Neuronal stem cell (in vitro differentiated cells): ENCODE measurements at regions not wholly inside any gene's neighbourhood (a gene's known extent, or its start where the extent isn't known, plus 50 kb on each side); places are given as distances from the start of the nearest gene placed in this dataset.

ENCODE experiments used
- DNase-seq: peaks from one replicate; pipeline ENCODE4 v3.0.0-alpha.2; 2013; ENCODE audit warnings: low spot score
- H2AFZ ChIP-seq: one replicate; pipeline ENCODE4 v1.6.1; 2013; ENCODE audit warnings: mild to moderate bottlenecking, low read length, inconsistent platforms
- H2AK5ac ChIP-seq: 2 replicates; pipeline ENCODE4 v1.6.1; 2013; ENCODE audit warnings: low read depth, mild to moderate bottlenecking, inconsistent platforms, low read length, moderate library complexity, mixed read lengths
- H2BK120ac ChIP-seq: 2 replicates; pipeline ENCODE4 v1.6.1; 2013; ENCODE audit warnings: low read depth, mild to moderate bottlenecking, inconsistent platforms, low read length, moderate library complexity, mixed read lengths
- H2BK12ac ChIP-seq: one replicate; pipeline ENCODE4 v1.6.1; 2013; ENCODE audit warnings: low read length, inconsistent platforms
- H2BK15ac ChIP-seq: 2 replicates; pipeline ENCODE4 v1.6.1; 2013; ENCODE audit warnings: mild to moderate bottlenecking, low read length, inconsistent platforms, mixed read lengths
- H2BK5ac ChIP-seq: one replicate; pipeline ENCODE4 v1.6.1; 2013; ENCODE audit warnings: inconsistent platforms, mild to moderate bottlenecking, low read length, moderate library complexity
- H3K14ac ChIP-seq: one replicate; pipeline ENCODE4 v1.6.1; 2013; ENCODE audit warnings: low read length, inconsistent platforms
- H3K18ac ChIP-seq: 2 replicates; pipeline ENCODE4 v1.6.1; 2013; ENCODE audit warnings: low read length, inconsistent platforms
- H3K23ac ChIP-seq: 2 replicates; pipeline ENCODE4 v1.6.1; 2013; ENCODE audit warnings: low read depth, mild to moderate bottlenecking, mixed read lengths, low read length, inconsistent platforms; ENCODE audit not compliant: poor library complexity
- H3K27ac ChIP-seq: replicated peaks from 3 replicates; pipeline ENCODE4 v1.5.1; 2013; ENCODE audit warnings: low read length, inconsistent platforms
- H3K27me3 ChIP-seq, 3 experiments: 2 replicates each; pipeline ENCODE4 v1.6.1; 2013; ENCODE audit warnings: low read length in 3 of 3, mild to moderate bottlenecking in 2 of 3, inconsistent platforms in 1 of 3, low read depth in 1 of 3, mixed read lengths in 1 of 3, moderate library complexity in 1 of 3; ENCODE audit not compliant: control insufficient read depth in 3 of 3, insufficient read depth in 3 of 3
- H3K36me3 ChIP-seq, 2 donors: replicated peaks in 1 of 2; 2 replicates each; pipeline ENCODE4 v1.6.1; 2013; ENCODE audit warnings: low read length in 2 of 2; ENCODE audit not compliant: control insufficient read depth in 2 of 2, insufficient read depth in 2 of 2
- H3K4ac ChIP-seq: 2 replicates; pipeline ENCODE4 v1.6.1; 2013; ENCODE audit warnings: inconsistent platforms, mild to moderate bottlenecking, low read length, moderate library complexity
- H3K4me1 ChIP-seq, 2 donors: 1 replicate in 1 of 2; 2 replicates in 1 of 2; pipeline ENCODE4 v1.6.1; 2013; ENCODE audit warnings: low read length in 2 of 2, low read depth in 1 of 2; ENCODE audit not compliant: control insufficient read depth in 2 of 2, insufficient read depth in 1 of 2
- H3K4me2 ChIP-seq: one replicate; pipeline ENCODE4 v1.6.1; 2013; ENCODE audit warnings: mild to moderate bottlenecking, low read length, inconsistent platforms; ENCODE audit not compliant: insufficient read depth, poor library complexity, severe bottlenecking
- H3K4me3 ChIP-seq, 2 donors: 2 replicates each; pipeline ENCODE4 v1.5.1; 2013; ENCODE audit warnings: low read length in 2 of 2, mild to moderate bottlenecking in 2 of 2, inconsistent platforms in 1 of 2, moderate library complexity in 1 of 2
- H3K79me1 ChIP-seq: one replicate; pipeline ENCODE4 v1.6.1; 2013; ENCODE audit warnings: low read depth, mild to moderate bottlenecking, inconsistent platforms, low read length, moderate library complexity
- H3K9ac ChIP-seq: one replicate; pipeline ENCODE4 v1.6.1; 2013; ENCODE audit warnings: mild to moderate bottlenecking, low read depth, low read length, inconsistent platforms; ENCODE audit not compliant: poor library complexity
- H3K9me3 ChIP-seq, 2 donors: replicated peaks in 1 of 2; 2 replicates each; pipeline versions ENCODE3 to v1.6.1; 2013; ENCODE audit warnings: low read length in 2 of 2, mild to moderate bottlenecking in 2 of 2, inconsistent platforms in 1 of 2, low read depth in 1 of 2, mixed read lengths in 1 of 2, moderate library complexity in 1 of 2; ENCODE audit not compliant: control insufficient read depth in 2 of 2, insufficient read depth in 1 of 2
- H4K8ac ChIP-seq: one replicate; pipeline ENCODE4 v1.6.1; 2013; ENCODE audit warnings: low read depth, mild to moderate bottlenecking, inconsistent platforms, low read length, moderate library complexity
- H4K91ac ChIP-seq: one replicate; pipeline ENCODE4 v1.6.1; 2013; ENCODE audit warnings: low read length, low read depth, mild to moderate bottlenecking, inconsistent platforms; ENCODE audit not compliant: poor library complexity
- WGBS, 2 donors: extraction: QIAGEN DNeasy Blood & Tissue Kit; methylation state at CpG; one replicate each; pipeline ENCODE4 v1.1.7; 2013; ENCODE audit warnings: missing lambda C conversion rate in 2 of 2, mixed read lengths in 1 of 2; ENCODE audit not compliant: insufficient read length in 2 of 2, insufficient replicate concordance in 1 of 2; ENCODE audit errors: extremely low coverage in 2 of 2; 5-methylcytosine and 5-hydroxymethylcytosine counted together

GRCh38 chr15:29903785-29904464 is 81.7 kb upstream of the TJP1 start:
- no peak overlapping the region for H3K4ac ChIP-seq
- H3K27ac ChIP-seq = peak overlapping the region; percentile 21
- no peaks in the 10 kb centered on the region for H3K9me3 ChIP-seq
- no peak overlapping the region for H2BK12ac ChIP-seq
- H2AFZ ChIP-seq = no peak overlapping the region
- H3K9ac ChIP-seq = no peak overlapping the region
- H4K8ac ChIP-seq = no peak overlapping the region
- no peak overlapping the region for H2AK5ac ChIP-seq
- no peak overlapping the region for H2BK15ac ChIP-seq
- no peak overlapping the region for H4K91ac ChIP-seq
- H3K27me3 ChIP-seq = no peaks in the 10 kb centered on the region
- peak overlapping the region; percentile 61 for H3K14ac ChIP-seq
- H3K4me2 ChIP-seq = no peak overlapping the region
- H3K23ac ChIP-seq = no peak overlapping the region
- H3K4me1 ChIP-seq = peaks cover 0 to 6% of the 10 kb centered on the region in 2 donors
- H2BK120ac ChIP-seq = no peak overlapping the region
- H3K4me3 ChIP-seq = no peak overlapping the region
- H2BK5ac ChIP-seq = no peak overlapping the region
- no peaks in the 10 kb centered on the region for H3K36me3 ChIP-seq
- no CpG with 5 or more reads among the region's 6 CpGs for WGBS, 2 donors
- no peak for DNase-seq
- no peak overlapping the region for H3K18ac ChIP-seq
- no peaks in the 10 kb centered on the region for H3K79me1 ChIP-seq

DNA sequence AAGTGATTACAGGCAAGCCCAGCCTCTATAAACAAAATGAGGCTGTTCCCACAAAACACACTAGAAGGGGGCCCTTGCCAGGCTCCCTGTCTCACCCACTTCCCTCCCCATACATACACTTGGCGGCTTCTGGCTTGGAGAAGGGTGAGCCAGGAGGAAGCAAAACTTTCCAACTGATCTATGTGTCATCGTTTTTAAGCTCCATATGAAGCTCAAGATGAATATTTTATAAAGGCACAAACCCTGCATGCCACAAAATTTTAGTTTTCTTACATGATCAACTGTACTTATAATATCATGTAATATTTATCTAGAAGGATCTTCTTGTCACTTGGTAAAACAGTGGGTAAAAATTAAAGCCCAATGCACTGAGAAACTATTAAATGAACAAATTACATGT is 80.8 kb upstream of the TJP1 start:
- Histone ChIP-seq H3K79me1 (no peaks in the 10 kb centered on the region), H3K27me3 (no peaks in the 10 kb centered on the region), H3K14ac (no peak overlapping the region), H4K91ac (no peak overlapping the region), H2BK5ac (no peak overlapping the region), H3K4me3 (no peak overlapping the region), H4K8ac (no peak overlapping the region), H3K4me1 (peaks cover 0 to 6% of the 10 kb centered on the region in 2 donors), H2AFZ (no peak overlapping the region), H3K9me3 (no peaks in the 10 kb centered on the region), H3K9ac (no peak overlapping the region), H2BK12ac (no peak overlapping the region), H3K18ac (no peak overlapping the region), H2BK120ac (no peak overlapping the region), H2BK15ac (no peak overlapping the region), H3K23ac (no peak overlapping the region), H3K4me2 (no peak overlapping the region), H3K27ac (no peak overlapping the region), H2AK5ac (no peak overlapping the region), H3K4ac (no peak overlapping the region), H3K36me3 (no peaks in the 10 kb centered on the region)
- no peak for DNase-seq
- no CpG with 5 or more reads among the region's 2 CpGs for WGBS, 2 donors

DNA sequence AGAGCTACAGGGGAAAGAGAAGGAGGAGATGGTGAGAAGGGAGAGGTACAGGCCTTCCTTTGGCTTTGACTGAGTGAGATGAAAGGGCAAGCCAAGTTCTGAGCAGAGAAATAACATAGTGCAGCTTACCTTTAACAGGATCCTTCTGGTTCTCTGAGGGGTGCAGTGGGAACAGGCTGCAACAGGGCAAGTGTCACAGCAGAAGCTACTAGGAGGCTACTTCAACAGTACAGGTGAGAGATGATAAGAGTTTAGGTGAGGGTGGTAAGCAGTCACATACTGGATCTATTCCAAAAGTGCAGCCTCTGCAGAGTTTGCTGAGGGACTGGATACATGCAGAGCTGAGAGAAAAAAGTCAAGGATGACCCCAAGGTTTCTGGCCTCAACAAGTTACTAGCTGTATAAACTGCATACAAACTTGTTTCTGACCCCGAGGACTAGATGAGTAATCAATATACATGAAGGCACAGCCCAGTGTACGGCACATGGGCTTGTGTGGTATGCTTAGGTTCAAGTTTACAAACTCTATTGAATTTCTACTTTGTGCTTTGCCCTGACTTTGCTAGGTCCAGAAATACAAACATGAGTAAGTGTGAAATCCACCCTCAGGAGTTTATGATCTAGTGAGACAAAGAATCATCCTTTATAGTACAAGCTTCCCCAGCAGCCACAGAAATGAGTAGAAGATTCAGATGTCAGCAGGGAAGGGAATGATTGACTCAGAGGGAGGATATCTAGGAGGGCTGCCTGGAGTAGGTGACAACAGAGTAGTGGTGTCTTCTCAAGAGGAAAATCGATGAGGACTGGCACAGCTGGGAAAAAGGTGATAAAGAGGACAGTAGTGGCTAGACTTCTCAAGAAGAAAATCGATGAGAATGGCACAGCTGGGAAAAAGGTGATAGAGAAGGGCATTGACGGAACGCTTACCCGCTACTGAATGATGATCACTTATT is 78.2 kb upstream of the TJP1 start:
- Histone ChIP-seq H3K18ac (no peak overlapping the region), H3K9me3 (peaks cover 3 to 7% of the 10 kb centered on the region in 2 donors), H3K4me1 (peaks cover 0 to 6% of the 10 kb centered on the region in 2 donors), H2BK5ac (no peak overlapping the region), H3K14ac (no peak overlapping the region), H3K27me3 (no peaks in the 10 kb centered on the region), H3K36me3 (no peaks in the 10 kb centered on the region), H2BK15ac (no peak overlapping the region), H4K91ac (no peak overlapping the region), H2BK12ac (no peak overlapping the region), H3K4me3 (no peak overlapping the region), H4K8ac (no peak overlapping the region), H3K79me1 (no peaks in the 10 kb centered on the region), H2BK120ac (no peak overlapping the region), H2AK5ac (no peak overlapping the region), H3K9ac (no peak overlapping the region), H2AFZ (no peak overlapping the region), H3K23ac (no peak overlapping the region), H3K27ac (no peak overlapping the region), H3K4ac (no peak overlapping the region), H3K4me2 (no peak overlapping the region)
- DNase-seq = no peak
- WGBS, 2 donors = no CpG with 5 or more reads among the region's 7 CpGs

GRCh38 chr15:29896062-29896461 is 73.8 kb upstream of the TJP1 start:
- DNase-seq = no peak
- no CpG with 5 or more reads among the region's 2 CpGs for WGBS, 2 donors
- no peak overlapping the region for H2BK5ac ChIP-seq
- H3K9me3 ChIP-seq = peaks cover 3 to 7% of the 10 kb centered on the region in 2 donors
- H3K4me2 ChIP-seq = no peak overlapping the region
- H3K4ac ChIP-seq = no peak overlapping the region
- no peak overlapping the region for H3K23ac ChIP-seq
- H3K18ac ChIP-seq = no peak overlapping the region
- no peaks in the 10 kb centered on the region for H3K36me3 ChIP-seq
- H2AK5ac ChIP-seq = no peak overlapping the region
- H2BK120ac ChIP-seq = no peak overlapping the region
- no peak overlapping the region for H3K9ac ChIP-seq
- H4K8ac ChIP-seq = no peak overlapping the region
- H3K14ac ChIP-seq = no peak overlapping the region
- H3K27me3 ChIP-seq = no peaks in the 10 kb centered on the region
- no peaks in the 10 kb centered on the region for H3K79me1 ChIP-seq
- H3K27ac ChIP-seq = no peak overlapping the region
- no peak overlapping the region for H2BK12ac ChIP-seq
- no peak overlapping the region for H3K4me3 ChIP-seq
- no peaks in the 10 kb centered on the region for H3K4me1 ChIP-seq
- no peak overlapping the region for H2AFZ ChIP-seq
- H2BK15ac ChIP-seq = no peak overlapping the region
- H4K91ac ChIP-seq = no peak overlapping the region
